CD14-positive monocyte (primary cell): ENCODE measurements at regions not wholly inside any gene's neighbourhood (a gene's known extent, or its start where the extent isn't known, plus 50 kb on each side); places are given as distances from the start of the nearest gene placed in this dataset.

Experiments
- DNase-seq, 3 donors: peaks; one replicate each; pipeline ENCODE4 v3.0.0-alpha.2; 2011 to 2022
- H2AFZ ChIP-seq: 2 replicates; pipeline ENCODE4 v1.6.0; 2012; ENCODE audit warnings: mild to moderate bottlenecking, low read depth, low read length, inconsistent platforms; ENCODE audit not compliant: insufficient read depth, poor library complexity, severe bottlenecking
- H3K27ac ChIP-seq, 2 donors: 1 replicate in 1 of 2; 2 replicates in 1 of 2; pipeline ENCODE4 v1.5.1; 2012 to 2013; ENCODE audit warnings: low read length in 2 of 2, control low read depth in 1 of 2, inconsistent platforms in 1 of 2, low read depth in 1 of 2, mild to moderate bottlenecking in 1 of 2
- H3K27me3 ChIP-seq, 2 donors: one replicate each; pipeline versions ENCODE4 v1.6.0 to v1.6.1; 2011 to 2013; ENCODE audit warnings: low read length in 2 of 2; ENCODE audit not compliant: control insufficient read depth in 2 of 2, insufficient read depth in 2 of 2
- H3K36me3 ChIP-seq, 2 donors: replicated peaks in 1 of 2; 1 replicate in 1 of 2; 2 replicates in 1 of 2; pipeline versions ENCODE4 v1.5.1 to v1.6.1; 2012 to 2013; ENCODE audit warnings: low read length in 2 of 2, control low read depth in 1 of 2, inconsistent platforms in 1 of 2, mild to moderate bottlenecking in 1 of 2; ENCODE audit not compliant: insufficient read depth in 2 of 2, control insufficient read depth in 1 of 2
- H3K4me1 ChIP-seq, 2 donors: 1 replicate in 1 of 2; 2 replicates in 1 of 2; pipeline versions ENCODE4 v1.5.1 to v1.6.1; 2012 to 2013; ENCODE audit warnings: low read length in 2 of 2, control low read depth in 1 of 2, inconsistent platforms in 1 of 2, mild to moderate bottlenecking in 1 of 2, moderate library complexity in 1 of 2; ENCODE audit not compliant: insufficient read depth in 2 of 2, control insufficient read depth in 1 of 2
- H3K4me2 ChIP-seq: replicated peaks from 2 replicates; pipeline ENCODE3; 2012; ENCODE audit warnings: low read length, moderate library complexity, mild to moderate bottlenecking; ENCODE audit not compliant: poor library complexity, severe bottlenecking; ENCODE audit errors: extremely low read depth
- H3K4me3 ChIP-seq, 3 experiments: fragments of 200-600 bp in 1 of 3; sonication (generic) in 1 of 3; replicated peaks in 1 of 3; 1 replicate in 2 of 3; 2 replicates in 1 of 3; pipeline ENCODE4 v1.5.1; 2011 to 2013; ENCODE audit warnings: low read length in 3 of 3, mild to moderate bottlenecking in 3 of 3, control low read depth in 2 of 3, low read depth in 2 of 3, inconsistent platforms in 1 of 3, moderate library complexity in 1 of 3
- H3K79me2 ChIP-seq: 2 replicates; pipeline ENCODE4 v1.6.0; 2012; ENCODE audit warnings: mild to moderate bottlenecking, control low read depth, inconsistent platforms, low read length, moderate library complexity; ENCODE audit not compliant: insufficient read depth
- H3K9ac ChIP-seq: 2 replicates; pipeline ENCODE4 v1.6.0; 2017; ENCODE audit warnings: low read length, mild to moderate bottlenecking; ENCODE audit not compliant: insufficient read depth, poor library complexity, severe bottlenecking
- H3K9me3 ChIP-seq, 2 donors: replicated peaks in 1 of 2; 1 replicate in 1 of 2; 2 replicates in 1 of 2; pipeline versions ENCODE4 v1.5.1 to v1.6.1; 2012 to 2013; ENCODE audit warnings: low read length in 2 of 2, control low read depth in 1 of 2; ENCODE audit not compliant: control insufficient read depth in 1 of 2, insufficient read depth in 1 of 2
- H4K20me1 ChIP-seq: 2 replicates; pipeline ENCODE4 v1.6.0; 2012; ENCODE audit warnings: mild to moderate bottlenecking, low read length, control low read depth, moderate library complexity; ENCODE audit not compliant: insufficient read depth
- H3K27ac Mint-ChIP-seq, 7 donors: one replicate each; pipeline ENCODE4 v1.8.0; 2020; ENCODE audit warnings: mild to moderate bottlenecking in 7 of 7, mixed read lengths in 7 of 7, moderate library complexity in 6 of 7, inconsistent platforms in 2 of 7
- H3K27me3 Mint-ChIP-seq, 3 donors: one replicate each; pipeline ENCODE4 v1.8.0; 2021 to 2022; ENCODE audit warnings: low read depth in 3 of 3, mild to moderate bottlenecking in 3 of 3, mixed read lengths in 3 of 3, moderate library complexity in 3 of 3, inconsistent platforms in 1 of 3
- H3K36me3 Mint-ChIP-seq, 2 donors: one replicate each; pipeline ENCODE4 v1.8.0; 2020; ENCODE audit warnings: mixed read lengths in 2 of 2, inconsistent platforms in 1 of 2, mild to moderate bottlenecking in 1 of 2
- H3K4me1 Mint-ChIP-seq: one replicate; pipeline ENCODE4 v1.8.0; 2020; ENCODE audit warnings: mild to moderate bottlenecking, mixed read lengths
- H3K4me3 Mint-ChIP-seq, 2 donors: one replicate each; pipeline ENCODE4 v1.8.0; 2020; ENCODE audit warnings: mild to moderate bottlenecking in 2 of 2, mixed read lengths in 2 of 2, moderate library complexity in 1 of 2
- H3K9me3 Mint-ChIP-seq, 7 donors: one replicate each; pipeline ENCODE4 v1.8.0; 2020 to 2022; ENCODE audit warnings: mixed read lengths in 7 of 7, mild to moderate bottlenecking in 6 of 7, moderate library complexity in 6 of 7, inconsistent platforms in 2 of 7
- WGBS: methylation state at CpG from one replicate; pipeline ENCODE4 v1.1.5; 2013; ENCODE audit warnings: missing lambda C conversion rate; ENCODE audit not compliant: insufficient coverage; 5-methylcytosine and 5-hydroxymethylcytosine counted together
- intact Hi-C, 2 donors: fragments of 100-400 bp; cut with micrococcal nuclease; formaldehyde crosslinking; loops; one replicate each; pipeline versions ENCODE4 v1.15.0 to v1.15.1; 2023
- TF ChIP-seq, protein P1 (sequence below): fragments of 200-600 bp; IDR thresholded peaks from one replicate; pipeline ENCODE4 v1.8.0; 2022; ENCODE audit warnings: antibody characterized with exemption, mild to moderate bottlenecking

- H3K36me3 ChIP-seq = no peaks in the 10 kb centered on the region
- 80% methylated on average over 1 of the region's 4 CpGs for whole genome bisulfite sequencing
Observed at GRCh38 chr3:115348951-115349745, 202.1 kb upstream of the ZBTB20 start.

GRCh38 chr3:115350606-115351005 is 203.5 kb upstream of the ZBTB20 start:
- Histone ChIP-seq H3K79me2 (no peaks in the 10 kb centered on the region), H3K4me1 (no peaks in the 10 kb centered on the region), H3K36me3 (no peaks in the 10 kb centered on the region), H3K9me3 (no peaks in the 10 kb centered on the region), H3K27ac (no peak overlapping the region), H3K4me3 (no peak overlapping the region), H3K4me2 (no peak overlapping the region), H3K9ac (no peak overlapping the region), H4K20me1 (no peaks in the 10 kb centered on the region), H3K27me3 (no peaks in the 10 kb centered on the region), H2AFZ (no peak overlapping the region)
- Mint-ChIP-seq H3K4me3 (no peak overlapping the region), H3K27ac (no peak overlapping the region), H3K9me3 (peaks cover 0 to 4% (median 0%) of the 10 kb centered on the region in 7 donors), H3K27me3 (peaks cover 0 to 5% (median 0%) of the 10 kb centered on the region in 3 donors), H3K4me1 (no peaks in the 10 kb centered on the region), H3K36me3 (no peaks in the 10 kb centered on the region)
- 100% methylated on average over 1 of the region's 3 CpGs for whole genome bisulfite sequencing
- DNase-seq = no peak
- TF ChIP-seq, protein P1, sequence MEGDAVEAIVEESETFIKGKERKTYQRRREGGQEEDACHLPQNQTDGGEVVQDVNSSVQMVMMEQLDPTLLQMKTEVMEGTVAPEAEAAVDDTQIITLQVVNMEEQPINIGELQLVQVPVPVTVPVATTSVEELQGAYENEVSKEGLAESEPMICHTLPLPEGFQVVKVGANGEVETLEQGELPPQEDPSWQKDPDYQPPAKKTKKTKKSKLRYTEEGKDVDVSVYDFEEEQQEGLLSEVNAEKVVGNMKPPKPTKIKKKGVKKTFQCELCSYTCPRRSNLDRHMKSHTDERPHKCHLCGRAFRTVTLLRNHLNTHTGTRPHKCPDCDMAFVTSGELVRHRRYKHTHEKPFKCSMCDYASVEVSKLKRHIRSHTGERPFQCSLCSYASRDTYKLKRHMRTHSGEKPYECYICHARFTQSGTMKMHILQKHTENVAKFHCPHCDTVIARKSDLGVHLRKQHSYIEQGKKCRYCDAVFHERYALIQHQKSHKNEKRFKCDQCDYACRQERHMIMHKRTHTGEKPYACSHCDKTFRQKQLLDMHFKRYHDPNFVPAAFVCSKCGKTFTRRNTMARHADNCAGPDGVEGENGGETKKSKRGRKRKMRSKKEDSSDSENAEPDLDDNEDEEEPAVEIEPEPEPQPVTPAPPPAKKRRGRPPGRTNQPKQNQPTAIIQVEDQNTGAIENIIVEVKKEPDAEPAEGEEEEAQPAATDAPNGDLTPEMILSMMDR = no peak
- intact Hi-C loops = no loop called here

More at GRCh38 chr3:115348951-115349745, 202.1 kb upstream of the ZBTB20 start:
- TF ChIP-seq, protein P1 = no peak
- no peak overlapping the region for H3K4me3 Mint-ChIP-seq
- no peaks in the 10 kb centered on the region for H3K9me3 ChIP-seq
- H3K4me2 ChIP-seq = no peak overlapping the region
- H3K9me3 Mint-ChIP-seq = peaks cover 0 to 3% (median 0%) of the 10 kb centered on the region in 7 donors
- no peaks in the 10 kb centered on the region for H3K79me2 ChIP-seq
- no peaks in the 10 kb centered on the region for H3K36me3 Mint-ChIP-seq
- no peak overlapping the region for H3K27ac ChIP-seq
- DNase-seq = no peak
- no peaks in the 10 kb centered on the region for H3K4me1 Mint-ChIP-seq
- H3K27me3 ChIP-seq = no peaks in the 10 kb centered on the region
- H3K4me3 ChIP-seq = no peak overlapping the region
- H3K27me3 Mint-ChIP-seq = peaks cover 0 to 5% (median 4%) of the 10 kb centered on the region in 3 donors
- intact Hi-C loops = no loop called here
- H2AFZ ChIP-seq = no peak overlapping the region
- H3K9ac ChIP-seq = no peak overlapping the region
- no peaks in the 10 kb centered on the region for H3K4me1 ChIP-seq
- no peak overlapping the region for H3K27ac Mint-ChIP-seq
- no peaks in the 10 kb centered on the region for H4K20me1 ChIP-seq
